ENCODE measurements at regions not wholly inside any gene's neighbourhood (a gene's known extent, or its start where the extent isn't known, plus 50 kb on each side); places are given as distances from the start of the nearest gene placed in this dataset.

DNA sequence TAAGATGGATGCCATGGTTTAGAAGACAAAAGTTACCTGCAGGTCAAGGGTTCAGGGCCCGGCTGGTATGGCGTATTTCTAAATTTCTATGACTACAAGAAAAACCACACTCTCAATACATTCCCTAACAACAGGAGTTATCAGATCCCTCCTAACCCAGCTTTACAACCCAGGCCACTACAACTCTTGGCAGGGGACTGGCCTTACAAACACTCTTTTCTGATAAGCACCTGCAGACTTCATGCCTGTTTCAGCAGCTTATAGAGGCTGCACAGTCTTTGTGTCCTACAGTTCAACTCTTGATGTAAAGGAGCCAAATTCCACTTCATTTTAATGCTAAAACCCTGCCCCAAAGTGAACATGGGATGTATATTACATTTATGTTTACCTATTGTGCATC, 461.4 kb downstream of the SIPA1L2 start:
- H4K20me1 ChIP-seq (ENCODE audit: low read length), result no peaks in the 10 kb centered on the region
- ATAC-seq, result no peak
- H3K4me1 ChIP-seq (ENCODE audit: insufficient read depth, low read length), result peaks cover 17% of the 10 kb centered on the region
- H3K36me3 ChIP-seq (ENCODE audit: low read depth, low read length), result no peaks in the 10 kb centered on the region
- no peaks in the 10 kb centered on the region for H3K27me3 ChIP-seq (ENCODE audit: low read length)
- H3F3A ChIP-seq (ENCODE audit: low read length, unreplicated experiment), result peaks cover 16% of the 10 kb centered on the region
- intact Hi-C loops (cut with micrococcal nuclease), result no loop called here
- H3K4me2 ChIP-seq (ENCODE audit: low read length), result no peak overlapping the region
- no peaks in the 10 kb centered on the region for H3K9me2 ChIP-seq (replicated peaks; ENCODE audit: low read length)
- BruUV-seq (replicated peaks), result no TSS peak
- ChIA-PET CTCF (interaction anchor here (0.6 kb wide), 1 partner anchor 58 kb away, joined by 4 read pairs; no protein-coding TSS in a partner anchor), POLR2A (ENCODE audit: unreplicated experiment) (no interaction called here)
- no peak overlapping the region for H2AFZ ChIP-seq (ENCODE audit: low read length)
- H3K4me3 ChIP-seq (ENCODE audit: low read length), result no peak overlapping the region
- no peaks in the 10 kb centered on the region for H3K9me3 ChIP-seq (ENCODE audit: low read length)
- TF ChIP-seq EZH2phosphoT487 (IDR thresholded peaks at IDR 0.05; ENCODE audit: borderline replicate concordance, low read length) (no peak), EZH2 (IDR thresholded peaks at IDR 0.05; ENCODE audit: low read length, unreplicated experiment) (no peak)
- TF ChIP-seq, protein P1, sequence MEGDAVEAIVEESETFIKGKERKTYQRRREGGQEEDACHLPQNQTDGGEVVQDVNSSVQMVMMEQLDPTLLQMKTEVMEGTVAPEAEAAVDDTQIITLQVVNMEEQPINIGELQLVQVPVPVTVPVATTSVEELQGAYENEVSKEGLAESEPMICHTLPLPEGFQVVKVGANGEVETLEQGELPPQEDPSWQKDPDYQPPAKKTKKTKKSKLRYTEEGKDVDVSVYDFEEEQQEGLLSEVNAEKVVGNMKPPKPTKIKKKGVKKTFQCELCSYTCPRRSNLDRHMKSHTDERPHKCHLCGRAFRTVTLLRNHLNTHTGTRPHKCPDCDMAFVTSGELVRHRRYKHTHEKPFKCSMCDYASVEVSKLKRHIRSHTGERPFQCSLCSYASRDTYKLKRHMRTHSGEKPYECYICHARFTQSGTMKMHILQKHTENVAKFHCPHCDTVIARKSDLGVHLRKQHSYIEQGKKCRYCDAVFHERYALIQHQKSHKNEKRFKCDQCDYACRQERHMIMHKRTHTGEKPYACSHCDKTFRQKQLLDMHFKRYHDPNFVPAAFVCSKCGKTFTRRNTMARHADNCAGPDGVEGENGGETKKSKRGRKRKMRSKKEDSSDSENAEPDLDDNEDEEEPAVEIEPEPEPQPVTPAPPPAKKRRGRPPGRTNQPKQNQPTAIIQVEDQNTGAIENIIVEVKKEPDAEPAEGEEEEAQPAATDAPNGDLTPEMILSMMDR (conservative IDR thresholded peaks at IDR 0.05; ENCODE audit: low read depth, low read length), result no peak
- no peaks in the 10 kb centered on the region for H3K79me2 ChIP-seq (ENCODE audit: low read length)
- H3K9ac ChIP-seq (ENCODE audit: low read length), result no peak overlapping the region
- no peak overlapping the region for H3K27ac ChIP-seq (ENCODE audit: low read length)
- no peak for DNase-seq

DNA sequence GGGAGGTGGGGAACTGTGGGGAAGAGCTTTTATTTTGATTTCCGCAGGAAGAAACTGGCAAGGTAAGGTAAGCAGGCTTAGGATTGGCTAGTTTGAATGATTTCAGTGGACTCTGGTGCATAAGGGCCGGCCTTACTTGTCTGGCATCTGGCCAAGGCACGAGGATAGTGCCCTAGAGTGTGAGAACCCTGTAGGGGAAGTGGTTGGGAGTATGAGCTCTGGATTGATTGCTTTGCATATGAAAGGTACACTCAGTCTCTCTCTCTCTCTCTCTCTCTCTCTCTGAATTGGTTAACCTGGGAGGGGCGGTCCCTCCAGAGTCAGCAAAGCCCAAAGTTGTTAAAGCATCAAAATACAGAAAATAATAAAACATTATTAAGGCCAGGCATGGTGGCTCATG, 463.0 kb downstream of the SIPA1L2 start:
- H3F3A ChIP-seq (ENCODE audit: low read length, unreplicated experiment), result peaks cover 16% of the 10 kb centered on the region
- intact Hi-C loops (cut with micrococcal nuclease), result no loop called here
- H3K4me3 ChIP-seq (ENCODE audit: low read length), result no peak overlapping the region
- BruUV-seq (replicated peaks), result no TSS peak
- H3K4me2 ChIP-seq (ENCODE audit: low read length), result no peak overlapping the region
- no peaks in the 10 kb centered on the region for H4K20me1 ChIP-seq (ENCODE audit: low read length)
- POLR2A ChIA-PET (ENCODE audit: unreplicated experiment), result no interaction called here
- CTCF ChIA-PET, result no interaction called here
- H3K9me3 ChIP-seq (ENCODE audit: low read length), result no peaks in the 10 kb centered on the region
- no peak for DNase-seq
- no peak overlapping the region for H2AFZ ChIP-seq (ENCODE audit: low read length)
- no peaks in the 10 kb centered on the region for H3K36me3 ChIP-seq (ENCODE audit: low read depth, low read length)
- H3K4me1 ChIP-seq (ENCODE audit: insufficient read depth, low read length), result peaks cover 29% of the 10 kb centered on the region
- no peak for TF ChIP-seq EZH2phosphoT487 (IDR thresholded peaks at IDR 0.05; ENCODE audit: borderline replicate concordance, low read length)
- TF ChIP-seq, protein P1 (conservative IDR thresholded peaks at IDR 0.05; ENCODE audit: low read depth, low read length), result no peak
- TF ChIP-seq EZH2 (IDR thresholded peaks at IDR 0.05; ENCODE audit: low read length, unreplicated experiment), result no peak
- no peaks in the 10 kb centered on the region for H3K27me3 ChIP-seq (ENCODE audit: low read length)
- H3K79me2 ChIP-seq (ENCODE audit: low read length), result no peaks in the 10 kb centered on the region
- H3K27ac ChIP-seq (ENCODE audit: low read length), result no peak overlapping the region
- H3K9me2 ChIP-seq (replicated peaks; ENCODE audit: low read length), result no peaks in the 10 kb centered on the region
- ATAC-seq, result no peak
- H3K9ac ChIP-seq (ENCODE audit: low read length), result no peak overlapping the region

DNA sequence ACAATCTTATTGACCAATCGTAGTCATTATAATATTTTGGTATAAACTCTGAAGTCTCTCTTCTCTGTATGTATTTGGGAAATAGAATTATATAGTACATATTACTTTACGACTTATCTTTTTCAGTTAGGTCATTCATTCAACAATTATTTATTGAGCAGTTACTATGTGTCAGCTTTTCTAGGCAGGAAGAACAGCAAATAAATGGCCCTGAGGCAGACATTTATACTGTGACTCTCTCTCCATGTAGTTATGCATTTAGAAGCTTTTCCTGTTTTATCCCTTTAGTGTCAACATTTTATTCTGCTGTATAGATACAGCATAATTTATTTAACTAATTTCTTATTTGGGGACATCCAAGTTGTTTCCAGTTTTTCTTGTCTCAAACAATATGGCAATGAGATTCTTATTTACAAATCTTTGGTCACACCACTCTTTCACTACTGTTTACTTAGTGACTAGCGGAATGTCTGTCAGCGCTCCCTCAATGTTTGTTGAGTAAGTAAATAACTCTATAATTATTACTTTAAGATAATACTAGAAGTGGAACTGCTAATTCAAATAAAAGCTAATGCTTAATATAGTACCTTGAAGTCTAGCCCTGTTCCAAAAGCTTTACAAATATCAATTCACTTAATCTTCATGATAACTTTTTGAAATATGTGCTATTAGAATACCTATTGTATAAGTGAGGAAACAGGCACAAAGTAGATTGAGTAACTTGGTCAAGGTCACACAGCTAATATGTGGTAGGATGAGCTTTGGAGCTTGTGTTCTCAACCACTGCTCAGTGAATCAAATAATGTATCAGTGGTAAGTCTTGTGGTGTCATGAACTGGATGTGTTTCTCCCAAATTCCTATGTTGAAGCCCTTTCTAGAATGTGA, 465.6 kb downstream of the SIPA1L2 start:
- intact Hi-C loops (cut with micrococcal nuclease), result loop anchor here (1.0 to 5.0 kb wide), 6 partner anchors 14 to 337 kb away; no protein-coding TSS in a partner anchor
- H3K4me2 ChIP-seq (ENCODE audit: low read length), result peak overlapping the region; percentile 66
- no peaks in the 10 kb centered on the region for H3K9me3 ChIP-seq (ENCODE audit: low read length)
- ATAC-seq (peak; percentile 77), DNase-seq (peak; percentile 91)
- no peak overlapping the region for H2AFZ ChIP-seq (ENCODE audit: low read length)
- CTCF ChIA-PET, result interaction anchor here (0.5 kb wide), 1 partner anchor 423 kb away, joined by 3 read pairs; no protein-coding TSS in a partner anchor
- H3K27ac ChIP-seq (ENCODE audit: low read length), result peak overlapping the region; percentile 87
- H3K9me2 ChIP-seq (replicated peaks; ENCODE audit: low read length), result no peaks in the 10 kb centered on the region
- no peaks in the 10 kb centered on the region for H3K27me3 ChIP-seq (ENCODE audit: low read length)
- POLR2A ChIA-PET (ENCODE audit: unreplicated experiment), result no interaction called here
- peaks cover 16% of the 10 kb centered on the region for H3F3A ChIP-seq (ENCODE audit: low read length, unreplicated experiment)
- H3K4me1 ChIP-seq (ENCODE audit: insufficient read depth, low read length), result peaks cover 29% of the 10 kb centered on the region
- no peaks in the 10 kb centered on the region for H3K36me3 ChIP-seq (ENCODE audit: low read depth, low read length)
- no peaks in the 10 kb centered on the region for H4K20me1 ChIP-seq (ENCODE audit: low read length)
- no TSS peak for BruUV-seq (replicated peaks)
- H3K4me3 ChIP-seq (ENCODE audit: low read length), result peak overlapping the region; percentile 7; the same call in 1 of the 2 replicates
- H3K9ac ChIP-seq (ENCODE audit: low read length), result peak overlapping the region; percentile 48
- no peaks in the 10 kb centered on the region for H3K79me2 ChIP-seq (ENCODE audit: low read length)
- TF ChIP-seq EZH2phosphoT487 (IDR thresholded peaks at IDR 0.05; ENCODE audit: borderline replicate concordance, low read length) (no peak), EZH2 (IDR thresholded peaks at IDR 0.05; ENCODE audit: low read length, unreplicated experiment) (no peak)
- TF ChIP-seq, protein P1 (conservative IDR thresholded peaks at IDR 0.05; ENCODE audit: low read depth, low read length), result no peak

Data from PC-3 (cell line).